PC-3 (cell line): ENCODE measurements at regions not wholly inside any gene's neighbourhood (a gene's known extent, or its start where the extent isn't known, plus 50 kb on each side); places are given as distances from the start of the nearest gene placed in this dataset.

ENCODE experiments used
- ATAC-seq: fragments of 200-7000 bp; cut with Tn5 transposase; 2 replicates; pipeline ENCODE4 v1.9.1; 2020; ENCODE audit warnings: mild to moderate bottlenecking, moderate library complexity
- BruUV-seq: library from RNA; stranded (reverse); fragments of 400-500 nt; replicated peaks from 2 replicates; lab custom pipeline; 2021; lab: Mats Ljungman, UMichigan
- CTCF ChIA-PET: fragments of 300-600 bp; sonication (Branson Sonifier 250); formaldehyde crosslinking; loops from one replicate; lab custom pipeline; 2022; ENCODE audit warnings: antibody characterized with exemption; lab: Charles Lee
- POLR2A ChIA-PET: fragments of 300-600 bp; sonication (Branson Sonifier 250); formaldehyde crosslinking; loops from one replicate; lab custom pipeline; 2022; ENCODE audit warnings: antibody characterized with exemption; ENCODE audit not compliant: unreplicated experiment; lab: Charles Lee
- DNase-seq: peaks from one replicate; pipeline ENCODE4 v3.0.0-alpha.2; 2015
- H2AFZ ChIP-seq: fragments of 300-600 bp; sonication (generic); 2 replicates; pipeline ENCODE4 v1.6.0; 2016; ENCODE audit warnings: antibody characterized with exemption, low read length
- H3F3A ChIP-seq: fragments of 300-600 bp; sonication (generic); one replicate; pipeline ENCODE4 v1.6.0; 2017; ENCODE audit warnings: antibody characterized with exemption, low read length, control low read depth, mild to moderate bottlenecking; ENCODE audit not compliant: unreplicated experiment
- H3K27ac ChIP-seq: fragments of 300-600 bp; sonication (generic); 2 replicates; pipeline ENCODE4 v1.5.1; 2016; ENCODE audit warnings: mild to moderate bottlenecking, low read length
- H3K27me3 ChIP-seq: fragments of 300-600 bp; sonication (generic); 2 replicates; pipeline ENCODE4 v1.6.1; 2016; ENCODE audit warnings: low read length, mixed read lengths
- H3K36me3 ChIP-seq: fragments of 300-600 bp; sonication (generic); 2 replicates; pipeline ENCODE4 v1.6.1; 2016; ENCODE audit warnings: low read depth, mixed run types, low read length, mixed read lengths
- H3K4me1 ChIP-seq: fragments of 300-600 bp; sonication (generic); 2 replicates; pipeline ENCODE4 v1.5.1; 2016; ENCODE audit warnings: low read length; ENCODE audit not compliant: insufficient read depth
- H3K4me2 ChIP-seq: fragments of 300-600 bp; sonication (generic); 2 replicates; pipeline ENCODE4 v1.6.0; 2016; ENCODE audit warnings: low read length
- H3K4me3 ChIP-seq: fragments of 300-600 bp; sonication (generic); 2 replicates; pipeline ENCODE4 v1.5.1; 2016; ENCODE audit warnings: mild to moderate bottlenecking, low read length, mixed read lengths
- H3K79me2 ChIP-seq: fragments of 300-600 bp; sonication (generic); 2 replicates; pipeline ENCODE4 v1.6.1; 2017; ENCODE audit warnings: low read length, mixed read lengths
- H3K9ac ChIP-seq: fragments of 300-600 bp; sonication (generic); 2 replicates; pipeline ENCODE4 v1.6.0; 2016; ENCODE audit warnings: mild to moderate bottlenecking, low read length
- H3K9me2 ChIP-seq: fragments of 300-600 bp; sonication (generic); replicated peaks from 2 replicates; pipeline ENCODE4 v1.6.1; 2016; ENCODE audit warnings: mixed run types, low read length, mixed read lengths
- H3K9me3 ChIP-seq: fragments of 300-600 bp; sonication (generic); 2 replicates; pipeline ENCODE4 v1.6.1; 2016; ENCODE audit warnings: low read length, mixed read lengths
- H4K20me1 ChIP-seq: fragments of 300-600 bp; sonication (generic); 2 replicates; pipeline ENCODE4 v1.6.1; 2016; ENCODE audit warnings: low read length, mixed read lengths
- EZH2 ChIP-seq: fragments of 300-600 bp; sonication (generic); IDR thresholded peaks from one replicate; pipeline ENCODE4 v1.6.1; 2017; ENCODE audit warnings: antibody characterized with exemption, mild to moderate bottlenecking, low read length; ENCODE audit not compliant: unreplicated experiment
- EZH2phosphoT487 ChIP-seq: fragments of 300-600 bp; sonication (generic); IDR thresholded peaks from 2 replicates; pipeline ENCODE4 v1.6.1; 2018; ENCODE audit warnings: mild to moderate bottlenecking, antibody characterized with exemption, low read length, borderline replicate concordance
- intact Hi-C: fragments of 100-400 bp; cut with micrococcal nuclease; formaldehyde crosslinking; loops from 2 replicates; pipeline ENCODE4 v1.9.0; 2023
- TF ChIP-seq, protein P1 (sequence below): fragments of 300-600 bp; sonication (generic); conservative IDR thresholded peaks from 2 replicates; pipeline ENCODE4 v1.5.1; 2017; ENCODE audit warnings: antibody characterized with exemption, low read depth, mild to moderate bottlenecking, low read length

DNA sequence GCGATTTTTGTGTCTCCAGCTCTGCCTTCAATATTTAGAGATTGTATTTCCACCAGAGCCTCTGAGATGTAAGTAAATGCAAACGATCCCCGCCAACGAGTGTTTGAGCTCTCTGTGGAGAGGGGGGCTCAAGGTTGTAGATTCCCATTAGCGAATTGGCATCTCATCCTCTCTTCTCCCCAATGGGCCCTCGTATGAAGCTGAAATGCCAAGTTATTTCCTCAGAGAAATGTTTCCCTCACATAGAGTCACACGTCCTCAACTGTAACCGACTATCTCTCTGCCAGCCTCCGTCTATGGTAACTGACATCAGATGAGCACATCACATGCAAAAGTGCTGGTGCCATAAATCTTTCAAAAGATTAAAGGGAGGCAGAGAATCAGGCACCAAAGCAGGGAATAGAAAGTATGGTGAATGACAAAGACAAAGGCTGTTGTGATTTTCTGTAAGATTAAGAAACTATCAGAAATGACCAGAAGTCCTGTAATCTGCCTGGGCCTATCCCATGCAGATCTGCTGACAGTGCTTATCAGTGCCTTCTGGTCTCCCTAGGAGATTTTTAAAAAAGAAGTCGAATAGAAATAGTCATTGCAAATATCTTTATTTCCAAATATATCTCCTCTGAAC lies 157.1 kb downstream of the PDGFRA start:
- Histone ChIP-seq H3K9me3 (no peaks in the 10 kb centered on the region), H3K9ac (no peak overlapping the region)
- ATAC-seq: no peak

DNA sequence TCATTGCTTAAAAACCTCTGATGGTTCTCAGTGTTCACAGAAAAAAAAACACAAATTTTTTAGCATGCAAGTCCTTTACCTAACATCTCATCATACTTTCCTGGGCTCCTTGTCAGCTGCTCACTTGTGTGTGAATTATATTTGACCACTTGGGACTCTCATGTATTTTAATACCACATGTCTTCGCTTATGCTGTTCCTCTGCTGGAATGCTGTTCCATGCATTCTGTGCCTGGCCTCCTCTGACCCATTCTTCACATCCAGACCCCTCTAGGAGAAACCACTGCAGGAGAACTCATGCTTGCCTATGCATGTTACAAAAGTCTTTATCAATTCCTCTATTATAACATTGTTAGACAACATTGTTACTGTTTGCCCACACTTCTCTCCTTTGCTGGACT lies 157.6 kb downstream of the PDGFRA start:
- H3F3A ChIP-seq: no peaks in the 10 kb centered on the region

More for the DNA sequence above, 157.1 kb downstream of the PDGFRA start:
- Histone ChIP-seq H3K27me3 (peaks cover 44% of the 10 kb centered on the region), H3K4me1 (no peaks in the 10 kb centered on the region), H3K9me2 (no peaks in the 10 kb centered on the region), H3K79me2 (no peaks in the 10 kb centered on the region), H3K36me3 (no peaks in the 10 kb centered on the region), H3F3A (no peaks in the 10 kb centered on the region), H4K20me1 (no peaks in the 10 kb centered on the region), H3K4me2 (no peak overlapping the region), H2AFZ (no peak overlapping the region), H3K4me3 (no peak overlapping the region), H3K27ac (no peak overlapping the region)
- CTCF ChIA-PET: no interaction called here
- no TSS peak for BruUV-seq
- intact Hi-C loops: no loop called here
- no peak for DNase-seq
- TF ChIP-seq EZH2 (no peak), EZH2phosphoT487 (no peak)
- TF ChIP-seq, protein P1, sequence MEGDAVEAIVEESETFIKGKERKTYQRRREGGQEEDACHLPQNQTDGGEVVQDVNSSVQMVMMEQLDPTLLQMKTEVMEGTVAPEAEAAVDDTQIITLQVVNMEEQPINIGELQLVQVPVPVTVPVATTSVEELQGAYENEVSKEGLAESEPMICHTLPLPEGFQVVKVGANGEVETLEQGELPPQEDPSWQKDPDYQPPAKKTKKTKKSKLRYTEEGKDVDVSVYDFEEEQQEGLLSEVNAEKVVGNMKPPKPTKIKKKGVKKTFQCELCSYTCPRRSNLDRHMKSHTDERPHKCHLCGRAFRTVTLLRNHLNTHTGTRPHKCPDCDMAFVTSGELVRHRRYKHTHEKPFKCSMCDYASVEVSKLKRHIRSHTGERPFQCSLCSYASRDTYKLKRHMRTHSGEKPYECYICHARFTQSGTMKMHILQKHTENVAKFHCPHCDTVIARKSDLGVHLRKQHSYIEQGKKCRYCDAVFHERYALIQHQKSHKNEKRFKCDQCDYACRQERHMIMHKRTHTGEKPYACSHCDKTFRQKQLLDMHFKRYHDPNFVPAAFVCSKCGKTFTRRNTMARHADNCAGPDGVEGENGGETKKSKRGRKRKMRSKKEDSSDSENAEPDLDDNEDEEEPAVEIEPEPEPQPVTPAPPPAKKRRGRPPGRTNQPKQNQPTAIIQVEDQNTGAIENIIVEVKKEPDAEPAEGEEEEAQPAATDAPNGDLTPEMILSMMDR: no peak
- POLR2A ChIA-PET: no interaction called here

GRCh38 chr4:54390670-54391069 lies 161.6 kb downstream of the PDGFRA start:
- H3K79me2 ChIP-seq: no peaks in the 10 kb centered on the region
- H4K20me1 ChIP-seq: no peaks in the 10 kb centered on the region
- H3K4me1 ChIP-seq: no peaks in the 10 kb centered on the region
- ATAC-seq (no peak), DNase-seq (no peak)
- no peaks in the 10 kb centered on the region for H3K36me3 ChIP-seq
- H3F3A ChIP-seq: no peaks in the 10 kb centered on the region
- no TSS peak for BruUV-seq
- ChIA-PET POLR2A (no interaction called here), CTCF (no interaction called here)
- no peak overlapping the region for H3K4me3 ChIP-seq
- no peak overlapping the region for H3K9ac ChIP-seq
- H3K9me3 ChIP-seq: no peaks in the 10 kb centered on the region
- no peak overlapping the region for H3K27ac ChIP-seq
- no peak overlapping the region for H3K4me2 ChIP-seq
- H3K9me2 ChIP-seq: no peaks in the 10 kb centered on the region
- H3K27me3 ChIP-seq: peaks cover 33% of the 10 kb centered on the region
- intact Hi-C loops: no loop called here
- TF ChIP-seq, protein P1: no peak
- TF ChIP-seq EZH2phosphoT487 (no peak), EZH2 (no peak)
- no peak overlapping the region for H2AFZ ChIP-seq

More for the DNA sequence above, 157.6 kb downstream of the PDGFRA start:
- Histone ChIP-seq H2AFZ (no peak overlapping the region), H3K27ac (no peak overlapping the region), H3K36me3 (no peaks in the 10 kb centered on the region), H4K20me1 (no peaks in the 10 kb centered on the region), H3K4me2 (no peak overlapping the region), H3K9me3 (no peaks in the 10 kb centered on the region), H3K9ac (no peak overlapping the region), H3K4me3 (no peak overlapping the region), H3K4me1 (no peaks in the 10 kb centered on the region), H3K27me3 (peaks cover 48% of the 10 kb centered on the region), H3K9me2 (no peaks in the 10 kb centered on the region), H3K79me2 (no peaks in the 10 kb centered on the region)
- TF ChIP-seq EZH2phosphoT487: no peak
- TF ChIP-seq, protein P1: no peak
- no peak for TF ChIP-seq EZH2
- ChIA-PET POLR2A (no interaction called here), CTCF (no interaction called here)
- DNase-seq: no peak
- ATAC-seq: no peak
- intact Hi-C loops: no loop called here
- no TSS peak for BruUV-seq
